NCI-H82 treated with DMSO at 0.1 percent for 48 hours (cell line): ENCODE measurements at regions not wholly inside any gene's neighbourhood (a gene's known extent, or its start where the extent isn't known, plus 50 kb on each side); places are given as distances from the start of the nearest gene placed in this dataset.

Source experiments
- DNase-seq: peaks from one replicate; lab custom pipeline; 2025; ENCODE audit not compliant: unreplicated experiment; lab: John Stamatoyannopoulos, UW

- no peak for DNase-seq
Measured at GRCh38 chr4:117783716-117784115, 250.6 kb upstream of the NDST3 start.

- DNase-seq, result no peak
Measured at GRCh38 chr4:117784266-117784665, 250.0 kb upstream of the NDST3 start.

GRCh38 chr4:117786566-117786965 lies 247.7 kb upstream of the NDST3 start:
- DNase-seq, result no peak

- DNase-seq, result no peak
Measured at GRCh38 chr4:117793845-117794480, 240.3 kb upstream of the NDST3 start.

GRCh38 chr4:117796677-117797076 lies 237.6 kb upstream of the NDST3 start:
- no peak for DNase-seq

- DNase-seq, result no peak
Measured at GRCh38 chr4:117800636-117801035, 233.7 kb upstream of the NDST3 start.

GRCh38 chr4:117801756-117802155 lies 232.5 kb upstream of the NDST3 start:
- no peak for DNase-seq

GRCh38 chr4:117811731-117812130 lies 222.6 kb upstream of the NDST3 start:
- DNase-seq, result no peak

- no peak for DNase-seq
Measured at GRCh38 chr4:117814277-117815246, 219.7 kb upstream of the NDST3 start.

- no peak for DNase-seq
Measured at GRCh38 chr4:117817301-117817700, 217.0 kb upstream of the NDST3 start.

- no peak for DNase-seq
Measured at GRCh38 chr4:117821834-117822233, 212.5 kb upstream of the NDST3 start.

GRCh38 chr4:117823388-117823787 lies 210.9 kb upstream of the NDST3 start:
- DNase-seq, result no peak

- DNase-seq, result no peak
Measured at GRCh38 chr4:117825600-117825999, 208.7 kb upstream of the NDST3 start.

- DNase-seq, result no peak
Measured at GRCh38 chr4:117831060-117831683, 203.1 kb upstream of the NDST3 start.

- DNase-seq, result no peak
Measured at GRCh38 chr4:117835566-117835965, 198.7 kb upstream of the NDST3 start.

- no peak for DNase-seq
Measured at GRCh38 chr4:117844594-117844993, 189.7 kb upstream of the NDST3 start.

GRCh38 chr4:117845270-117845669 lies 189.0 kb upstream of the NDST3 start:
- DNase-seq, result no peak

GRCh38 chr4:117847849-117848248 lies 186.4 kb upstream of the NDST3 start:
- DNase-seq, result no peak

GRCh38 chr4:117868201-117868600 lies 166.1 kb upstream of the NDST3 start:
- no peak for DNase-seq

- DNase-seq, result no peak
Measured at GRCh38 chr4:117873779-117874178, 160.5 kb upstream of the NDST3 start.

- no peak for DNase-seq
Measured at GRCh38 chr4:117874216-117874615, 160.1 kb upstream of the NDST3 start.

- DNase-seq, result no peak
Measured at GRCh38 chr4:117889978-117890377, 144.3 kb upstream of the NDST3 start.
